ENCODE measurements at regions not wholly inside any gene's neighbourhood (a gene's known extent, or its start where the extent isn't known, plus 50 kb on each side); places are given as distances from the start of the nearest gene placed in this dataset.
"Not testable (repeated sequence)": the region's sequence is repeated elsewhere in the genome, so short reads cannot be mapped to it uniquely, and the experiment has no call there.

DNA sequence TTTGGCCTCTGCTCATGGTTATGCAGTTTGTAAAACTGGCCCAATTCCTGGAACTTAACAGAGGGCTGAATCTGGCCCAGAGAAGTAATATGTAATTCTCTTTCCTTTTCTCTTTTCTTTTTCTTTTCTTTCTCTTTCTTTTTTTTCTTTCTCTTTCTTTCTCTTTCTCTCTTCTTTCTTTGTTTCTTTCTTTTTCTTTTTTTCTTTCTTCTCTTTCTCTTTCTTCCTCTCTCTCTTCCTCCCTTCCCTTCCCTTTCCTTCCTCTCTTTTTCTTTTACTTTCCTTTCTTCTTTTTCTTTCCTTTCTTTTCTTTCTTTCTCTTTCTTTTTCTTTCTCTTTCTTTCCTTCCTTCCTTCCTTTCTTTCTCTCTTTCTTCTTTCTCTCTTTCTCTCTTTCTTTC lies 88.8 kb upstream of the SLITRK5 start:
- no peaks in the 10 kb centered on the region for H3K27me3 ChIP-seq (ENCODE audit: insufficient read depth, low read length)
- H2AFZ ChIP-seq (ENCODE audit: low read length): no peak overlapping the region
- H4K20me1 ChIP-seq (ENCODE audit: insufficient read depth, low read length): no peaks in the 10 kb centered on the region
- no peaks in the 10 kb centered on the region for H3K36me3 ChIP-seq (ENCODE audit: insufficient read depth, low read length)
- H3K4me2 ChIP-seq (ENCODE audit: low read length): no peak overlapping the region
- H3K9me3 ChIP-seq (ENCODE audit: low read length): no peaks in the 10 kb centered on the region
- H3K27ac ChIP-seq (ENCODE audit: low read depth, low read length, poor library complexity, severe bottlenecking): no peak overlapping the region
- H3F3A ChIP-seq (ENCODE audit: insufficient read depth, low read length): no peaks in the 10 kb centered on the region
- H3K9ac ChIP-seq (ENCODE audit: low read length): no peak overlapping the region
- H3K9me2 ChIP-seq (ENCODE audit: low read depth, low read length): no peaks in the 10 kb centered on the region
- TF ChIP-seq, protein P1, sequence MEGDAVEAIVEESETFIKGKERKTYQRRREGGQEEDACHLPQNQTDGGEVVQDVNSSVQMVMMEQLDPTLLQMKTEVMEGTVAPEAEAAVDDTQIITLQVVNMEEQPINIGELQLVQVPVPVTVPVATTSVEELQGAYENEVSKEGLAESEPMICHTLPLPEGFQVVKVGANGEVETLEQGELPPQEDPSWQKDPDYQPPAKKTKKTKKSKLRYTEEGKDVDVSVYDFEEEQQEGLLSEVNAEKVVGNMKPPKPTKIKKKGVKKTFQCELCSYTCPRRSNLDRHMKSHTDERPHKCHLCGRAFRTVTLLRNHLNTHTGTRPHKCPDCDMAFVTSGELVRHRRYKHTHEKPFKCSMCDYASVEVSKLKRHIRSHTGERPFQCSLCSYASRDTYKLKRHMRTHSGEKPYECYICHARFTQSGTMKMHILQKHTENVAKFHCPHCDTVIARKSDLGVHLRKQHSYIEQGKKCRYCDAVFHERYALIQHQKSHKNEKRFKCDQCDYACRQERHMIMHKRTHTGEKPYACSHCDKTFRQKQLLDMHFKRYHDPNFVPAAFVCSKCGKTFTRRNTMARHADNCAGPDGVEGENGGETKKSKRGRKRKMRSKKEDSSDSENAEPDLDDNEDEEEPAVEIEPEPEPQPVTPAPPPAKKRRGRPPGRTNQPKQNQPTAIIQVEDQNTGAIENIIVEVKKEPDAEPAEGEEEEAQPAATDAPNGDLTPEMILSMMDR (IDR thresholded peaks at IDR 0.05; ENCODE audit: low read length): no peak
- no peak for TF ChIP-seq EZH2 (IDR thresholded peaks at IDR 0.05; ENCODE audit: borderline replicate concordance, low read length)
- no peak overlapping the region for H3K4me3 ChIP-seq (ENCODE audit: low read depth, low read length, poor library complexity, severe bottlenecking)
- H3K4me1 ChIP-seq (ENCODE audit: insufficient read depth, low read length, severe bottlenecking): no peaks in the 10 kb centered on the region
- no peaks in the 10 kb centered on the region for H3K79me2 ChIP-seq (ENCODE audit: insufficient read depth, low read length)

DNA sequence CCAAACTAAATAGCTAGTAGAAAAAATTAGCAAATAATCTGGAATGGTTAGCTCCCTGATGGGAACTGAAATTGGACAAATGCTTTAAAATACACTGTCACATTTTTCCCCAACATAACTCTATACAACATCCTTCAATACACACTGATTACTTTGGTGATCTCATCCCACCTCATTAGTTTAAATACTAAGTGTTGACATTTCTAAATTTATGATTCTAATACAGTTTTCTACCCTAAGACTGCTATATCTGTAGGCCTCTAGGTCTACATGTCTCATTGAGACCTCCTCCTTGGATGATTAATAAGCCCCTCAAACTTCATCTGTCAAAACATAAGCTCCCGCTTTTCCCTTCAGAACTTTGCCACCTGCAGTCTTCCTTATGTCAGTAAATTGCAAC lies 80.7 kb upstream of the SLITRK5 start:
- Histone ChIP-seq H3F3A (ENCODE audit: insufficient read depth, low read length) (no peaks in the 10 kb centered on the region), H3K36me3 (ENCODE audit: insufficient read depth, low read length) (no peaks in the 10 kb centered on the region), H3K4me3 (ENCODE audit: low read depth, low read length, poor library complexity, severe bottlenecking) (no peak overlapping the region), H3K4me1 (ENCODE audit: insufficient read depth, low read length, severe bottlenecking) (no peaks in the 10 kb centered on the region), H3K9me3 (ENCODE audit: low read length) (no peaks in the 10 kb centered on the region), H3K79me2 (ENCODE audit: insufficient read depth, low read length) (no peaks in the 10 kb centered on the region), H4K20me1 (ENCODE audit: insufficient read depth, low read length) (no peaks in the 10 kb centered on the region), H3K9me2 (ENCODE audit: low read depth, low read length) (no peaks in the 10 kb centered on the region), H3K27me3 (ENCODE audit: insufficient read depth, low read length) (no peaks in the 10 kb centered on the region), H3K27ac (ENCODE audit: low read depth, low read length, poor library complexity, severe bottlenecking) (no peak overlapping the region), H2AFZ (ENCODE audit: low read length) (no peak overlapping the region), H3K4me2 (ENCODE audit: low read length) (no peak overlapping the region), H3K9ac (ENCODE audit: low read length) (no peak overlapping the region)
- no peak for TF ChIP-seq EZH2 (IDR thresholded peaks at IDR 0.05; ENCODE audit: borderline replicate concordance, low read length)
- TF ChIP-seq, protein P1 (IDR thresholded peaks at IDR 0.05; ENCODE audit: low read length): no peak

DNA sequence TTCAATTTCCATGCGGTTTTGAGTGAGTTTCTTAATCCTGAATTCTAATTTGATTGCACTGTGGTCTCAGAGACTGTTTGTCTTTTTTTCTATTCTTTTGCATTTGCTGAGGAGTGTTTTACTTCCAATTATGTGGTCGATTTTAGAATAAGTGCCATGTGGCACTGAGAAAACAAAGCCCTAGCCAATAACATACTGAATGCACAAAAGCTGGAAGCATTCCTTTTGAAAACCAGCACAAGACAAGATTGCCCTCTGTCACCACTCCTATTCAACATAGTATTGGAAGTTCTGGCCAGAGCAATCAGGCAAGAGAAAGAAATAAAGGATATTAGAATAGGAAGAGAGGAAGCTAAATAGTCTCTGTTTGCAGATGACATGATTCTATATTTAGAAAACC lies 66.7 kb upstream of the SLITRK5 start:
- not testable (repeated sequence) for H3K9me3 ChIP-seq (ENCODE audit: low read length); H4K20me1 ChIP-seq (ENCODE audit: insufficient read depth, low read length); H3K79me2 ChIP-seq (ENCODE audit: insufficient read depth, low read length); H3K9ac ChIP-seq (ENCODE audit: low read length); H3K27ac ChIP-seq (ENCODE audit: low read depth, low read length, poor library complexity, severe bottlenecking); H2AFZ ChIP-seq (ENCODE audit: low read length); H3F3A ChIP-seq (ENCODE audit: insufficient read depth, low read length); H3K4me1 ChIP-seq (ENCODE audit: insufficient read depth, low read length, severe bottlenecking); H3K4me2 ChIP-seq (ENCODE audit: low read length); H3K36me3 ChIP-seq (ENCODE audit: insufficient read depth, low read length); H3K4me3 ChIP-seq (ENCODE audit: low read depth, low read length, poor library complexity, severe bottlenecking); H3K9me2 ChIP-seq (ENCODE audit: low read depth, low read length); H3K27me3 ChIP-seq (ENCODE audit: insufficient read depth, low read length)

DNA sequence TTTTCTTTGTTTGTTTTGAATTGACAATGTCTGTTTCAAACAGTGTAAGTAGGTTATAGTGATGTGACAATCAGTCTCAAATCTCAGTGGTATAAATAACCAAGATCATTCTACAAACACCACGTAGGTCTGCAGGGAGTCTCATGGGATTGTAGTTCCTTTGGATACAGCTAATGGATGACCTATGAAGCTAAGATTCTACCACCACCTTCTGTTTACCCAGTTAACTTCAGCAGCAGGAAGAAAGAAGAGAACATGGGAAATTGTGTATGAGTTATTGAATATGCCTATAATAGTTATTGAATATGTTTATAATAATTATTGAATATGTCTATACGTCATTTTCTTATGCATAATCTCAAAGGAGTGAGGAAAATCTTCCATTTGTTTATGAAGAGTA lies 63.9 kb upstream of the SLITRK5 start:
- no peaks in the 10 kb centered on the region for H3K79me2 ChIP-seq (ENCODE audit: insufficient read depth, low read length)

More for the DNA sequence above, 63.9 kb upstream of the SLITRK5 start:
- no peak overlapping the region for H3K4me3 ChIP-seq (ENCODE audit: low read depth, low read length, poor library complexity, severe bottlenecking)
- H3K9me2 ChIP-seq (ENCODE audit: low read depth, low read length): no peaks in the 10 kb centered on the region
- no peaks in the 10 kb centered on the region for H3K27me3 ChIP-seq (ENCODE audit: insufficient read depth, low read length)
- no peaks in the 10 kb centered on the region for H3K36me3 ChIP-seq (ENCODE audit: insufficient read depth, low read length)
- no peaks in the 10 kb centered on the region for H3F3A ChIP-seq (ENCODE audit: insufficient read depth, low read length)
- H3K9ac ChIP-seq (ENCODE audit: low read length): no peak overlapping the region
- no peaks in the 10 kb centered on the region for H3K9me3 ChIP-seq (ENCODE audit: low read length)
- no peak overlapping the region for H3K27ac ChIP-seq (ENCODE audit: low read depth, low read length, poor library complexity, severe bottlenecking)
- no peak for TF ChIP-seq EZH2 (IDR thresholded peaks at IDR 0.05; ENCODE audit: borderline replicate concordance, low read length)
- TF ChIP-seq, protein P1 (IDR thresholded peaks at IDR 0.05; ENCODE audit: low read length): no peak
- H4K20me1 ChIP-seq (ENCODE audit: insufficient read depth, low read length): no peaks in the 10 kb centered on the region
- H2AFZ ChIP-seq (ENCODE audit: low read length): no peak overlapping the region
- H3K4me1 ChIP-seq (ENCODE audit: insufficient read depth, low read length, severe bottlenecking): no peaks in the 10 kb centered on the region
- H3K4me2 ChIP-seq (ENCODE audit: low read length): no peak overlapping the region

Data from OCI-LY1 (cell line).